Activated CD4-positive, alpha-beta T cell treated with anti-CD3 and anti-CD28 coated beads, Interleukin-2, Interleukin-6, amounts not matched to agents 100 ng/mL and 50 ng/mL, durations not matched to agents 16 hours and 8 hours (primary cell): ENCODE measurements at regions not wholly inside any gene's neighbourhood (a gene's known extent, or its start where the extent isn't known, plus 50 kb on each side); places are given as distances from the start of the nearest gene placed in this dataset.

Source experiments
- DNase-seq: peaks from one replicate; pipeline ENCODE4 v3.0.0-alpha.2; 2020

DNA sequence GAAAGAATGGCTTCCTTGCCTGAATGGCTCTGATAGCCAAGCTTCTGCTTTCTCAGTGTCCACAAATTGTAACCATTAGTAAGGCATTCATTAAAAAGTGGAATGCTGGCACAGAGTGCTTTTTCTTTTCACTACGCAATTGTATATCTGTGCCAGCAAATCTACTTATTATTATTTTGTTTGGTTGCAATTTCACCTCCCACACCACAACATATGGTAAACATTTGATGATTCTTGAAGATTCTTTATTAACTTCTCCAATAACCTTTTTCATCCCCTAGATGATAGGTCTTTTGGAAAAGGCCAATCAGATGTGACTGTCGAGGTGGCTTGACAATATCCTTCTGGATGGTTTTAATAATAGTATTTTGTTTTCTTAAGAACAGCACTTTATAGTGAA lies 234.1 kb downstream of the TMEM38B start:
- no peak for DNase-seq

DNA sequence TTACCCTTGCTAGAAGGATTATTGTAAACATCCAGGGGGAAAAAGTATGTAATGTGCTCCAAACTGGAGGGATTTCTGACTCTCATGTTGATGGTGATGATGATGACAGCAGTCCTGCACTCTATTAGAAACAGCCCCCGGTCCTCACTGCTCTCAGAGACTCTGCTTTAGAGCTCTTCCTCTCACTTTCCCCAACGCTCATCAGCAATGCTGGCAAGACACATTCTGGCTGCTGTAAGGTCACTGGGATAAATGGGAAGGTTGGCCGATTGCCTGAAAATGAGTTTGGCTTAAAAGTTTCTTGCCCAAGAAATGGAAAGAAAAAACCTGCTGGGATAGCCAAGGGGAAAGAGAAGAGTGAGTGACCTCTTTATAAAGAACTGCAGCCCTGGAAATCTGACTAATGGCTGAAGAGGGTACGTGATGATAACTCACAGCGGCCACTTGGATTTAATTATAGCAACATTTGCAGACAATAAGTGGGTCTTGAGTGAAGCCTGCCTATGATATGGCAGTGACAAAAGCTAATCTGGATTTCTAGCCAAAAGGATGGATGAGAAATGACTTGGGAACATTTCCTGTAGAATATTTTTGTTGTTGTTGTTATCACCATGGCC lies 235.8 kb downstream of the TMEM38B start:
- no peak for DNase-seq

DNA sequence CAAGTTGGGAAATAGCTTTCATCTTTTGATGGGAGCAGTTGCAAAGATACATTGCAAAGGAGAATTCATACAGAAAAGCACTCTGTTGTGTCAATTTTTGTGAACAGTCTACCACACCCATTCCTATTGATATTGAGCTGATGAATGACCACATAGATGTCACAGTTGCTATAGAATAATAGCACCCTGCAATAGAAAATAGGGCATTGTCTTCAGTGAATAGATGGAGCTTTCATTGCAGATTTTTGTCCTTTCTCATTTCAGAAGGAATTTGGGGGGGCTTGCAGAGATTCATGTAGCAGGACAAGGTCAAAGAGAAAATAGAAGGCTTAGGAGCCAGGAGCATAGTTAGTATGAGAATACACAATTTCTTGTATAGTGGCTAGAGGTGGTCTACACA lies 237.9 kb downstream of the TMEM38B start:
- no peak for DNase-seq

DNA sequence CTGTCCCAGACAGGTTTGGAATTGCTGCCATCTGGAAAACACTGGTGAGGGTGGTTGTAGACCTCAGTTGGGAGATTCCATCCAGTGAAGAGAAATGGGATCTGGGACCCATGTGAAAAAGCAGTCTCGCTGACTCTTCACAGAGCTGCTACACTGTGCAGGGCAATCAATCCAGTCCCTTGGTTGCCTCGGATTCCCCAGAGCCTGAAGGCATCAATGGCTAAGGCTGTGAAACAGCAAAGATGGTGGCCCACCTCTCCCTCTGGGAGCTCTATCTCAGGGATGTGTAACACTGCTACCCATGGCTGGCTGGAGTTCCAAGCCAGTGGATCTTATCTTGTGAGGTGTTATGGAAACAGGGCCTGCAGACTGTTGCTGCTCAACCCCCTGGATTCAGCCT lies 256.1 kb downstream of the TMEM38B start:
- DNase-seq: no peak

DNA sequence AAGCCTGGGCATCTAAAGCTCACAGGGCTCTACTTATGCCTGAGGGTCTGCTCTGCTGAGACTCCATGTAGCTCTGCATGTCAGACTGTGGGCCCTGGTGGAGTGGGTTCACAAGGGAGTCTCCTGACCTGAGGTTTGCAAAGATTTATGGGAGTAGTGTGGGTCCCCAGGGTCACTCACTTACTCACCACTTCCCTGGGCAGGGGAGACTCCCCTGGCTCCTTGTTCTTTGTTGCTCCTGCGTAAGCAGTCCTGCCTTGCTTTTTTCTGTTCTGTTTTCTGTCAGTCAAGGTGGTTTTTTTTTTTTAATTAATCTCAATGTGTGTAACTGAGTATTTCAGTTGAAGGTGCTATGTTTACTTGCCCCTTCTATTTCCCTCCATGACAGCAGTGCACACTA lies 256.6 kb downstream of the TMEM38B start:
- DNase-seq: no peak

DNA sequence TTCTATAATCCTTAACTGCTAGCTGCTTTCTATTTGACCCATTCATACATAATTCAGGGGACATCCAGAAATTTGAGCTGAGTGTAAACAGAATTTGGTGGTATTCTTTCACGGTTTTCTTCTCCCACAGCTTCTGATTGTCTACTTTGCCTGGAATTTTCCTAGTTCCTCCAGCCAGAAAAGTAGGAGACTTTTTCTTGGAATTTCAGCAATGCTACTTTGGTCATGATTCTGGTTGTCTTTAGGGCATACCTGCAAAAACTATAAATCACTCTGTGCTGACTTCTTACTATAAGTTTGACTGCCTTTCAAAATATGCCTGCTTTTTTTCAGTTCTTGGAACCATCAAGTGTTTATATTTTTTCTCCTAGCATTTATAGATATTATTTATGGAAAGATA lies 260.2 kb downstream of the TMEM38B start:
- no peak for DNase-seq

DNA sequence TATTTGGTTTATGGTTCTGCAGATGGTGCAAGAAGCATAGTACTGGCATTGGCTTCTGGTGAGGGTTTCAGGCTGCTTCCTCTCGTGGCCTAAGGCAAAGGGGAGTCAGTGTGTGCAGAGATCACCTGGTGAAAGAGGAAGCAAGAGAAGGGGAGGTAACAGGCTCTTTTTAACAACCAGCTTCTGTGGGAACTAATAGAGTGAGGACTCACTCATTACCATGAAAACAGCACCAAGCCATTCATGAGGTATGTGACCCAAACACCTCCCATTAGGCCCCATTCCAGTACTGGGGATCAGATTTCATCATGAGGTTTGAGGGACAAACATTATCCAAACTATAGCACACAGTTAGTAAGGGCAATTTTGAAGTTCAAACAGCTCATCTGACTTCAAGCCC lies 263.5 kb downstream of the TMEM38B start:
- DNase-seq: no peak

DNA sequence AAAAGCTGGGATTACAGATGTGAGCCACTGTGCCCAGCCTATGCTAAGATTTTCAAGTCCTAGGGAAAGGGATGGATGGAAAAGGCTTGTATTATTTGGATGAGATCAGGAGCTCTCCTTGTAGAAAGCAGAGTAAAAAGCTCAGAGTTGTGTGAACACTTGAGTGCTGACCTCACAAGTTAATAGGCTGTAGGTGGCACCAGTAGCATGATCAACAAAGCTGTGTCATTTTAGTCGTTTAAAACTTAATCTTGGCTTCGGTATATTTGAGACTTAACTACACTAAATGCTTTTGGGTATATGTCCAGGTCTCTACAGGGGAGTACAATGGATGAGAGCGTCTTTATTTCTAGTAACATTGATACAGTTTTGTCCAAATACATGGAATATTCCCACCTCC lies 264.2 kb downstream of the TMEM38B start:
- DNase-seq: no peak

DNA sequence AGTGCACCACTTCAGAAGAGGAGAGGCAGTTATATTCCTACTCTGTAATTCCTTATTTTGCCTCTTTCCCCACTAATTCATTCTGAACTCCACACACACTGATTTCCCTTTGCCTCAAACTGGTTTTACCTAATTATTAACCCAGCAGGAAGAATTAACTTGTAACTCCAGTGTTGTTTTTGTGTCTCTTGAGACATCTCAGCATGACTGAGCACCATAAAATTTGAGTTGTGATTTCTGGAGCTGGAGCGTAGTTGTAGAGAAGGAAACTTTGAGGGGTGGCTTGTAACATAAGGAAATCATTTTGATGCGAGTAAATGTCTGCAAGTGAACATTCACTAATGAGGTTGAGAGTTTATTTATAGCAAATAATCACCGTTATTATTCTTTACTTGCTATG lies 265.2 kb downstream of the TMEM38B start:
- DNase-seq: no peak

DNA sequence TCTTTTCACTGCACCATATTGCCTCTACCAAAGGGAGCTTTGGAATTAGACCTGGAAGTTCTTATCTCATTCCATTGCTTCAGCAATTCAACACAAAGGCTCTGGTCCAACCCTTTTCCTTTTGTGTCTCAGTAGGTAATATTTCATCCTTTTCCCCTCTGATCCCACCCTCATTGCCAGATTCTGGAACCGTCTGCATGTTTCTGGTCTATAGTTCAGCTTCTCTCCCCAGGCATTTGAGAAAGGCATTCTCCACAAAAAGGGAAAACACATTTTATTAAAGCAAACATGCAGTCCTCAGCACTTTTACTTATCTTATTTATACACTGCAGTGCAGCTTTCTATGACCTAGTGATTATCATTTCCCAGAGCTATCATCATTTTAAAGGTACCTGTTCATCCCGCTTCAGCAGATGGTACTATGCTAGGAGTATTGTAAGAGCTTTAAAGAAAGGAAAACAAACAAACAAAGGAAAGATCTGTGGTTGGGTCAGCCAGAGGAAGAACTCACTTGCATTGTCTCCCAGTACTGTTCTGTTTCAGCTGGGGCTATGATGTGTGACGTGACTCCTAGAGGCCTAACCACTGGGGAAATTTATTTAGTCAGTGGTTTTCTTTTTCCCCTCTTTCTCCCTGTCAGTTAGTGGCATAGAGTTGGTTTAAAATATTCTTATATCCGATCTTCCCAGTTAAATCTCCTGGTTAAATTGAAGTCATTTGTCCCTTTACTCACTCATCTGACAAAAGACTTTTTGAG lies 269.2 kb downstream of the TMEM38B start:
- DNase-seq: no peak

DNA sequence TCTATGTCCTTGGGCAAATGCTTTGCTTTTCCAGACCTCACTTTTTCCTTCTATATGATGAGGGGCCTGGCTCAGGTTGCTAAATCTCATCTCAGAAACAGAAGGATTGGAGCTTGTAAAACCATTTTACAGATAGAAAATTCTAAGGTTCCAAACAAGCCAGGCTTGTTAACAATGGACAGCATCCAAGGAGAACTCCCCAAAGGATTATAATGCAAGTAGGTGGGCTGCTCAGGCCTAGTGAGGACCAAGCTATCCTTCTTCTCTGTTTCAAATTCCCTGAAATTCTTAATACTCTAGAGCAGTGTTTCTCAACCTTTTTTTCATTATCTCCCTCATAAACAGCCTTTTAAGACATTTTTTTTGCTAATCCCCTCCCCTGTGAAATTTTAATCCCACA lies 269.8 kb downstream of the TMEM38B start:
- DNase-seq: no peak

DNA sequence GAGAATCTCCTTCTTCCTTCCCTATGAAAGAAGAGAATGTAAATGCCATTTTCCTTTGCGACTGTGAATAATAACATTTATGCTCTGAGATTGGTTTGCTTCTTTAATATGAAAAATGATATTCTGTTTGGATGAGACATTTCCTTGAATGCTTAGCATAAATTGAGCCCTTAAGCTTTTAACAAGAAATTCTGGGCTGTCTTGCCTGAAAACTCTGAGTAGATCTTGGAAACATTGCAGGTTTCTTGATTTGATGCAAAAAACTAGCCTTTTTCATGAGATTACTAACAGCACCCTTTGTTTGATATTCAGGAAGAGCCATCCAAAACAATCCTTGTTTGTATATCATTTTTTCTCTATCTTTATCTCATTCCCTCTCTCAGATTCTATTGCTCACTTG lies 272.5 kb downstream of the TMEM38B start:
- DNase-seq: no peak

DNA sequence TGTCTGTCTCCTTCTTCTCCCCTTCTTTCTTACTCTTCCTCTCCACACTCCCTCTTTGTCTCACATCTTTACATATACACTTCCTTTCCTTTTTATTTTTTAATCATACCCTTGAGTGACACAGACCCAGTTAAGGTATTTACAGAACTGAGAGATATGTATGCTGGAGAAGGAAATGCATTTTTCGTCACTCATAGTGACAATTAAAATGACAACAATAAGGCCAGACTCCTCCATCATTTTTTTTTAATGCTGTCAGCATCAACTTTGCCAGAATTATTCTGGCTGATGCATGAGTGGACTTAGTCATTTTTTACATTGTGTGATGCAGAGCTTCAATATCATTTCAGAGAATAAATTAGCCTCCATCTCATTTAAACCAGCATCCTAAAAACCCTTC lies 272.9 kb downstream of the TMEM38B start:
- DNase-seq: no peak

DNA sequence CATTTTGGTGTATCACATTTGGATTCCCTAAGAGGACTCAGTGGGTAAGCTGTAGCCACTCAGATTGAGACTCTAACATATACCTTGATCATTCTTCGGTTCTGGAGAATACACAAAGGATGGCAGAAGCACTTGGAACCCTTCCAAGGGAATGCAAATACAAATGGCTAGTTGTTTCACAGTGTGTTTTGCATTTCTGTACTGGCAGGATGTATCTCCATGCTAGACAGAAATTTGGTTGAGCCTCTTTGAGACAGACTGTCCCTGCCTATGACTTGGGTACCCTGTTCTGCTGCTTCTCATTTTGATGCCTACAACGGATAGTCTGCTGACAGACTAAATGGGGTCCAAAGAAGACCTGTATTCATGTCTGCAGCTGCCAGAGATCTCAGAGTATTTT lies 273.5 kb downstream of the TMEM38B start:
- DNase-seq: no peak

DNA sequence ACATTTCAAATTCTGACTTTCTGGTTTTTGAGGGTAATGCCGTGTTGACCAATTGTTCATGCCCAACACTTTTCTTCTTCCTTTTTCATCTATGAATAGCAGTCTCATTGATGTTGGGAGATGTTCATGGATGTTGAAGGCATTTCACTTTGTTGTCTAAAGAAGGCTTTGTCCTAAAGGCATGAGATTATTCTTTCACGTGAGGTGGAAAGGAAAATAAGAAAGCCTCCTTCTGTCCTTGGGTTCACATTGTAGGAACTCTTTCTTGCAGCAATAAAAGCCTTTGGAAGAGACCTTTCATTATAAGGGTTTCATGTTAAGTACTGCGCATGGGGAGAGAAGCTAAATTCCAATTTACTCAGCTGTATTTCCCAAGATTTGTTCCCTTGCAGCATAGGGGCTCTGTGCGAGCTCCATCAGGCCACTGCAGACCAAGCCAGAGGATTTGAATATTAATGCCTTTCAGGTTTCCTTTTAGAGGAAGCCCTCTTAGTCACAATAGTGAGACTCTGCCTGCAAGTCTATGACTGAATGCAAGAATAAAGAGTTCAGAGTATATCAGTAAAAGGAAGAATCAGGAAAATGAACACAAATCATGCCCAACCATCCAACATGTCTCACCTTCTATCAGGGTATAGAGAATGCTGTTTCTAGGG lies 274.6 kb downstream of the TMEM38B start:
- no peak for DNase-seq

DNA sequence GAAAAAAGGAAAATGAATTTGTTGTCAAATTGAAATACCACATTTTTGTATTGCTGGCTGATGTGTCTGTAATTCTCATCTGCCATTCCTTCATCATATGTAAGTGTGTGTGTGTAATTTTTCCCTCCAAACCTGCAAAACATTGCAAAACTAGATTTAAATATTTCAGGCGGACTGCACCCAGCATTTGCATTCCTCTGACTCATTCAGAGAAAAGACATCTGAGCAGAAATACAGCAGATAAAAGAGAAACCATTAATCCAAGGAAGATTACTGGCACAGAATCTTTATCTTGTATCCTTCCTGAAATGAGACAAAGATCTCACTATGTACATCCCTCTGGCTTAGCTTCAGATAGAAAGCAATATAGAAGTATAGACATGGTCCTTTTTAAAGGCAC lies 275.3 kb downstream of the TMEM38B start:
- DNase-seq: no peak

DNA sequence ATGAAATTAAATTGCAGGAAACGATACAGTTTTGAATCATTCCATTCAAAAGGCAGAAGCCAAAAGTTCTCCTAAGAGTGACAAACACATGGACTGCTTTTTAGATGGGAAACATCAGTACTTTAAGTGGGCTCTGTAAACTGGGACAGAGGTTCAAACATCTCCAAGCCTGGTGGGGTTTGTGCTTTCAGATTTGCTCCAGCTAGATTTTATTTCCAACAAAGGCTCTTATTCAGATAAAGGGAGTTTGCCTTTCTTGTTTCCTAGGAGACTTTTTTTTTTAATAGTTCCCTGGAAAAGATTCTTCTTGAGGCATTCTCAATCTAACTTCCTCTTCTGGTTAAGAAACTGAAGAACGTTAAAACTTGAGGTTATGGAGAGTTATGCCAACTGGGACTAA lies 277.6 kb downstream of the TMEM38B start:
- no peak for DNase-seq

DNA sequence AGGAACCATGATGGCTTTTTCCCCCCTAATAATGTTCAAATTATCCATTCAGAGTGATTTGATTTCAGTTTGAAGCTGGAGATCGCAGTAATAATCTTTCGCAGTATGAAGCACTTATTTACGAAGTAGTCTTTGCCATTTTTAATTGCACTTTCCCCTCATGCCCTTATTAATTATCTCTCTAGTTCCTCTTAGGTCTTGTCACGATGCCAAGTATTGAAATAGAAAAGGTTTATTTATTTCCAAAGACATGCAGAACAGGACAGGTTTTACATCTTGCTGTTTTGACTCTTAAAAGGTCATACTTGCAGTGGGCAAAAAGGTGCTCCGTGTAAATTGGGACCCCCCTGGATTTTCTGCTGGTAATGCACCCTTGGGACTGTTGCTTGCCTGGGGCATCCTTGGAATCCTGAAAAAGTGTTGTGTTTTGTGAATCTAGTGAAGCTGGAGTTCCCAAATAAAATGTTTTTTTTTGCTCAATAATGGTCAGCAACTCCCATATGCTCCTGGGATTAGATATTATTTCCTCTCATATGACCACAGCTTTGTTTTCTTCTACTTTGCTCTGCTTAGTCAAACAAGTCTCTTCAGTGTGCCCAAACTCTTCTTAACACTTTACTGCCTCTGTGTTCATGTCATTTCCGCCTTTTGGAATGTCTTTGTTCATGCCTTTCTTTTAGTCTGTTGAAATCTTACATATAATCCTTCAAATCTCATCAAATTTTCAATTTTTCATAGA lies 278.3 kb downstream of the TMEM38B start:
- no peak for DNase-seq

DNA sequence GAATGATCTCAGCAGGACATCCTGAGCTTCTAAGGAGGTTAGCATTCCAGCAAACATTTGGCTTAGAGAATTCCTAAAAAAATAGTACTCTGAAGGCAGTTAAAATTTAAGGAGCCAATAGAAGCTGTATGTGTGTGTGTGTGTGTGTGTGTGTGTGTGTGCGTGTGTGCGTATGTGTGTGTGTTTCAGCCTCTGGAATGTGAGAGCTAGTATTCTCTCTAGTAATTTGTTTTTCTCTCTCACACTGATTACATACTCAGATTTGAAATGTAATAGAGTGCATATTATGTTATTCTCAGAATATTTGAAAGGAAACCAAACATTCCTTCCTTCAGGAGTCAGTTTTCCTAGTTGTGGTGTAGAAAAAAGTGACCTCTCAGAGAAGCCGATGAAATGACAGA lies 279.6 kb downstream of the TMEM38B start:
- no peak for DNase-seq

DNA sequence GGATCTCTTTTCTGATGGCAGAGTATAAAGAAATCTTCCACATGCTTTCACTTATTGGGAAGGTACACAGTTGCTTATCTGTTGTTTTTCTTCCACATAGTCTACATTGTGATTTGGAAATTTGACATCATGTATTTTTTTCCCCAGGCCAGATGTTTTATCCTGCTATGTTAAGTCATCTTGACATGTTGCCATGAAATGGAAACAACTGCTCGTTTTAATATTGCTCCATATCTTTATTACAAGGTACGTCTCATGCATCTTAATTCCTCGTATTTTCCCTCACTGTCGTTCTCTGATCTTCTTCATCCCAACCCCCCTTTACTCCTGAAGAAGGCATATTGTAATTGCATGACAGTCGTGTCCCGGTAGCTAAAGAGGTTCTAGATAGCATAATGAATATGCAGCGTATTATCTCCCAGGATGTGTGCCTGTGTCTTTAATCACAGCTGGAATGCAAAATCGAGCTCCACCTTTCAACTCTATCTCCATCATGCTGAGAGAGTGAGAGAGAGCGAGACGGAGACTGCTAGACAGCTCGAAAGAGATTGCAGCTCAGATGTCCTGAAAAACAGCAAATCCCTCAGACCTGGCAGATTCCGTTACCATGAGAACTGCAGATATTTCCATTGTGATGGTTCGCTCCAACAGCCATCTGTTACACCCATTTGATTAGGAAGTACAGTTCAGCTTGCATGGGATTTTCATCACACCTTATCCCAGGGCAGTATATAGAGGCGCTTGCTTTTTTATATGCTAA lies 281.7 kb downstream of the TMEM38B start:
- no peak for DNase-seq

DNA sequence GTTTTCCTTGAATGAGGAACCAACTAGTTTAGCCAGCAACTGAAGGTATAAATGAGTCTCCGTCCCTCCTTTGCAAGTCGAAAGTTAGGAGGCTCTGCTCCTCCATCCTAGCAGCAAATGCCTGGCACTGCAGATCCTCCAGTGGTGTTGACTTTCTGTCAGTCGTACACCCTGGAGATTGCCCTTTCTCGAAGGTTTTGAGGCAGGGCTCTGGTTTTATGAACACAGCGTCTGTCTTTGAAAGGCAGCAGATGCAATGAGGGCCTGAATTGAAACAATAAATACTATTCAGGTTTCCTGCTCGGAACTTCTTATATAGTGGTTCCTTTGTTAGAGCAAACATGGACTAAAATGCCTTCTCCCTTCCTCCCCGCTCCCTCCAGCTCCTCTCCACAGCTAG lies 284.0 kb downstream of the TMEM38B start:
- DNase-seq: no peak

DNA sequence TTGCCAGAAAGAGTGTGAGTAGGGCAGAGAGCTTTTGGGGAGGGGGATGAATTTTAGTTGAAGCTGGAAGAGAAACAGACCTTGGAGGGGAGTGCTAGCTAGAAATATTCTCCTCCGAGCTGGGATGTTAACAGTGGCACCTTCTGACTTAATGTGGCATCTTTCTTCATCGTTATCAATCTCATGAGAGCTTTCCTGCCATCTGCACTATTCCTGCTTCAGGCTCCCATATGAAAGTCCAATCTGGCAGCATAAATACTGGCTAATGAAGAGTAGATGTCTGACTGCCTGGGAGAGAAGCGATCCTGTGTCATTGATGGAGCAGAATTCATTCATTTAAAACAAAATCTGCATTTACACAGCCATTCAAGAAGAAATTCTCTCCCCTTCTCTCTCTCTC lies 284.5 kb downstream of the TMEM38B start:
- no peak for DNase-seq

DNA sequence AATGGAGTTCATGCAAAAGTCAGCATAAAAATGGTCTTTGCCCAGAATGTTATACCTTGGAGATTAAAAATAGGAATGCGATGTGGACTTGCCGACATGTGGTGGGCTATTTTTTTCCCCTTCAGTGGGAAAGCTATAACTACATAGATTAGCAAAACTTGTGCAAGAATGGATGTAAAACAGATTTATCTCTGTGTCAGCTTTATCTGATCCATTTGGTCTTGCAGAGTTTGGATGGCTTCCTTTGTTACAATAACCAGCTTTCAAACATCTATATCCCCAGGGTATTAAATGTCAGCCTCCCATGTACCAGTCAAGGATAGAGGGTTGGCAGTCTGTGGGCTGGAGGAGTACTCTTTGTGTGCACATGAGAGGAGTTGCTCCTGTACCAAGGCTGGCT lies 284.9 kb downstream of the TMEM38B start:
- no peak for DNase-seq
